SU-DHL-6 (cell line): ENCODE measurements at regions not wholly inside any gene's neighbourhood (a gene's known extent, or its start where the extent isn't known, plus 50 kb on each side); places are given as distances from the start of the nearest gene placed in this dataset.
"Not testable (repeated sequence)": the region's sequence is repeated elsewhere in the genome, so short reads cannot be mapped to it uniquely, and the experiment has no call there.

ENCODE experiments used
- H2AFZ ChIP-seq: fragments of 200-600 bp; sonication (generic); 2 replicates; pipeline ENCODE4 v1.6.1; 2014; ENCODE audit warnings: low read depth, mild to moderate bottlenecking, moderate library complexity, mixed read lengths, antibody characterized with exemption, low read length; ENCODE audit not compliant: severe bottlenecking
- H3F3A ChIP-seq: fragments of 200-600 bp; shearing (Covaris generic); 2 replicates; pipeline ENCODE4 v1.6.0; 2016; ENCODE audit warnings: antibody characterized with exemption, mild to moderate bottlenecking; ENCODE audit not compliant: insufficient read depth
- H3K27ac ChIP-seq: fragments of 200-600 bp; sonication (generic); 2 replicates; pipeline ENCODE4 v1.5.1; 2016; ENCODE audit warnings: low read depth, mild to moderate bottlenecking, low read length, moderate library complexity, mixed read lengths
- H3K27me3 ChIP-seq: fragments of 200-600 bp; sonication (generic), shearing (Covaris generic); 2 replicates; pipeline ENCODE4 v1.6.0; 2014; ENCODE audit warnings: mild to moderate bottlenecking, low read length
- H3K36me3 ChIP-seq: fragments of 200-600 bp; sonication (generic); 2 replicates; pipeline ENCODE4 v1.6.1; 2014; ENCODE audit warnings: mild to moderate bottlenecking, low read length, mixed read lengths
- H3K4me2 ChIP-seq: fragments of 300-600, 200-600 bp; shearing (Covaris generic), sonication (generic); 2 replicates; pipeline ENCODE4 v1.6.0; 2014; ENCODE audit warnings: low read length, low read depth, mild to moderate bottlenecking; ENCODE audit not compliant: poor library complexity, severe bottlenecking
- H3K4me3 ChIP-seq: fragments of 200-600 bp; sonication (generic); 2 replicates; pipeline ENCODE4 v1.5.1; 2014; ENCODE audit warnings: antibody characterized with exemption, low read length, mild to moderate bottlenecking, mixed read lengths; ENCODE audit not compliant: insufficient read depth, poor library complexity, severe bottlenecking
- H3K79me2 ChIP-seq: fragments of 200-600 bp; sonication (generic); 2 replicates; pipeline ENCODE4 v1.6.1; 2014; ENCODE audit warnings: mild to moderate bottlenecking, low read length, moderate library complexity; ENCODE audit not compliant: insufficient read depth
- H3K9ac ChIP-seq: fragments of 200-600 bp; sonication (generic); 2 replicates; pipeline ENCODE4 v1.7.0; 2014; ENCODE audit warnings: mild to moderate bottlenecking, low read length
- H3K9me2 ChIP-seq: fragments of 200-600 bp; sonication (generic); replicated peaks from 2 replicates; pipeline ENCODE4 v1.6.1; 2014; ENCODE audit warnings: low read length; ENCODE audit not compliant: insufficient read depth
- H3K9me3 ChIP-seq: fragments of 200-600 bp; sonication (generic); 2 replicates; pipeline ENCODE4 v1.6.1; 2014; ENCODE audit warnings: low read length, mixed read lengths; ENCODE audit not compliant: insufficient read depth
- H4K20me1 ChIP-seq: fragments of 200-600 bp; sonication (generic); 2 replicates; pipeline ENCODE4 v1.6.1; 2014; ENCODE audit warnings: low read depth, mild to moderate bottlenecking, antibody characterized with exemption, low read length, moderate library complexity, mixed read lengths
- EZH2phosphoT487 ChIP-seq: fragments of 200-600 bp; sonication (generic), shearing (Covaris generic); conservative IDR thresholded peaks from 2 replicates; pipeline ENCODE4 v1.6.1; 2018; ENCODE audit warnings: mild to moderate bottlenecking, antibody characterized with exemption, low read length, moderate library complexity, mixed read lengths
- TF ChIP-seq, protein P1 (sequence below): fragments of 200-600 bp; sonication (generic); IDR thresholded peaks from one replicate; pipeline ENCODE4 v1.5.1; 2017; ENCODE audit warnings: antibody characterized with exemption, mild to moderate bottlenecking, low read length, moderate library complexity; ENCODE audit not compliant: insufficient read depth, poor library complexity, severe bottlenecking

DNA sequence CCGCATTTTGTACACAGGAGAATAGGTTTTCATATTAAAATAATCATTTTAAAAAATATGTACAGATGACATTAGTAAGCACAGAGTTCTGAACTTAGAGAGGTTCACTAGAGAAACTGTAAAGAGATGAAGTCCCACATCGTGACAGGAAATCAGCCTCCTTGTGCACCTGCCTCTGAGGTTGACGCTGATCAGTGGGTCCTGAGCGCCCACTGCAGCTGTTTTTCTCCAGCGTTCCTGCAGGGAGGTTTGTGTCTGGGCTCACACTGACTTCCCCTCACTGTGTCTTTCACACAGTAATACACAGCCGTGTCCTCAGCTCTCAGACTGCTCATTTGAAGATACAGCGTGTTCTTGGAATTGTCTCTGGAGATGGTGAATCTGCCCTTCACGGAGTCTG is 561.5 kb downstream of the TMEM121 start:
- no peaks in the 10 kb centered on the region for H4K20me1 ChIP-seq
- H3K36me3 ChIP-seq, result no peaks in the 10 kb centered on the region
- H3K27ac ChIP-seq, result no peak overlapping the region
- TF ChIP-seq, protein P1, sequence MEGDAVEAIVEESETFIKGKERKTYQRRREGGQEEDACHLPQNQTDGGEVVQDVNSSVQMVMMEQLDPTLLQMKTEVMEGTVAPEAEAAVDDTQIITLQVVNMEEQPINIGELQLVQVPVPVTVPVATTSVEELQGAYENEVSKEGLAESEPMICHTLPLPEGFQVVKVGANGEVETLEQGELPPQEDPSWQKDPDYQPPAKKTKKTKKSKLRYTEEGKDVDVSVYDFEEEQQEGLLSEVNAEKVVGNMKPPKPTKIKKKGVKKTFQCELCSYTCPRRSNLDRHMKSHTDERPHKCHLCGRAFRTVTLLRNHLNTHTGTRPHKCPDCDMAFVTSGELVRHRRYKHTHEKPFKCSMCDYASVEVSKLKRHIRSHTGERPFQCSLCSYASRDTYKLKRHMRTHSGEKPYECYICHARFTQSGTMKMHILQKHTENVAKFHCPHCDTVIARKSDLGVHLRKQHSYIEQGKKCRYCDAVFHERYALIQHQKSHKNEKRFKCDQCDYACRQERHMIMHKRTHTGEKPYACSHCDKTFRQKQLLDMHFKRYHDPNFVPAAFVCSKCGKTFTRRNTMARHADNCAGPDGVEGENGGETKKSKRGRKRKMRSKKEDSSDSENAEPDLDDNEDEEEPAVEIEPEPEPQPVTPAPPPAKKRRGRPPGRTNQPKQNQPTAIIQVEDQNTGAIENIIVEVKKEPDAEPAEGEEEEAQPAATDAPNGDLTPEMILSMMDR, result no peak
- no peak for TF ChIP-seq EZH2phosphoT487
- H3K79me2 ChIP-seq, result no peaks in the 10 kb centered on the region
- H3K9me3 ChIP-seq, result no peaks in the 10 kb centered on the region
- no peak overlapping the region for H3K9ac ChIP-seq
- H3K27me3 ChIP-seq, result no peaks in the 10 kb centered on the region
- H3F3A ChIP-seq, result no peaks in the 10 kb centered on the region
- H3K4me3 ChIP-seq, result no peak overlapping the region
- H2AFZ ChIP-seq, result no peak overlapping the region
- no peaks in the 10 kb centered on the region for H3K9me2 ChIP-seq
- no peak overlapping the region for H3K4me2 ChIP-seq

DNA sequence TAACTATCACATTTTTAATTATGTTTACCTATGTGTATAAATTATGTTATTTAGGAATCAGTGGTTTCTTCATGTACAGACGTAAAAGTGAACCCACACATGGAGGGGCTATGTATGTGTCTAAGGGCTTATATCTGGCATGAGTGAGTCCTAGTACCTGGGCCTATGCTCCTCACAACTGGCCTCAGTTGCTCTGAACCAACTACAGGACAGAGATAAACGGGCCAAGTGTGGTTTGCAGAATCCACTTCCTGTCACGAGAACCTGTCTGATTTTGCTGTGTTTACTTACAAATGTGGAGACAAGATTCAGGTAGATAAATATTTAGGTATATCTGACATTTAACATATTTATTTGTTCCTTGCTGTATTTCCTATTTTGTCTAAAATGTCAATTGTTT is 562.5 kb downstream of the TMEM121 start:
- not testable (repeated sequence) for H3K27ac ChIP-seq, H3K9me2 ChIP-seq, H3K79me2 ChIP-seq, H3K9me3 ChIP-seq, H3K4me2 ChIP-seq, H3K4me3 ChIP-seq, H3K36me3 ChIP-seq, H2AFZ ChIP-seq, H3K27me3 ChIP-seq, H3K9ac ChIP-seq, H3F3A ChIP-seq, H4K20me1 ChIP-seq

DNA sequence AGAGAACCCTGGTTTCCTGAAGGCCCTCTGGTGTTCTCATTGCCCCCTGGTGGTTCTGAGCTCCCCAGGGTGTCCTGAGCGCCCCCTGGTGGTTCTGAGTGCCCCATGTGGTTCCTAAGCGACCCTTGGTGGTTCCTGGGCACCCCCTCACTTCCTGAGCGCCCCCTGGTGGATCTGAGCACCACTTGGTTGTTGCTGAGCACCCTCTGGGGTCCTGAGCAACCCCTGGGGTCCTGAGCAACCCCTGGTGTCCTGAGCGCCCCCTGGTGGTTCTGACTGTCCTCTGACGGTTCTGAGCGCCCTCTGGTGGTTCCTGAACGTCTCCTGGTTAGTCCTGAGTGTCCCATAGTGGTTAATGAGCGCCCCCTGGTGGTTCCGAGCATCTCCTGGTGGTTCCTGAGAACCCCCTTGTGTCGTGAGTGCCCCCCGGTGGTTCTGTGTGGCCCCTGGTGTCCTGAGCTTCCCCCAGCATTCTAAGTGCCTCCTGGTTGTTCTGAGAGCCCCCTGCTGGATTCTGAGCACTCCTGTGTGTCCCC is 568.3 kb downstream of the TMEM121 start:
- Histone ChIP-seq H3F3A (no peaks in the 10 kb centered on the region), H4K20me1 (no peaks in the 10 kb centered on the region), H3K4me2 (no peak overlapping the region), H3K36me3 (no peaks in the 10 kb centered on the region), H3K4me3 (no peak overlapping the region), H3K27me3 (no peaks in the 10 kb centered on the region), H3K9me2 (no peaks in the 10 kb centered on the region), H3K79me2 (no peaks in the 10 kb centered on the region), H3K27ac (no peak overlapping the region), H2AFZ (no peak overlapping the region), H3K9me3 (no peaks in the 10 kb centered on the region), H3K9ac (no peak overlapping the region)
- TF ChIP-seq, protein P1, result no peak
- no peak for TF ChIP-seq EZH2phosphoT487

DNA sequence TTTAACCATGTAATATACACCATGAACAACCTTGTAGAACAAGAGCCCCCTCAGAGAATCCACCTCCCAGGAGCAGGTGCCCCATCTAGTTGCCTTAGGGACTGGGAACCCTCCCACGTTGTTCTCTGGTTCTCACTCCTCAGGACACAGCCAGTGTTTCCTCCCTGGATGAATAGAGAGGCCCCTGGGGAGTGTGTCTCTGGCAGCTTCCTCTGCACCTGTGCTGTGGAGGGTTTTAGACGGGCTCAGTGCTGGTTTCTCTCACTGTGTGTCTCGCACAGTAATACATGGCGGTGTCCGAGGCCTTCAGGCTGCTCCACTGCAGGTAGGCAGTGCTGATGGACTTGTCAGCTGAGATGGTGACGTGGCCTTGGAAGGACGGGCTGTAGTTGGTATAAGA is 581.3 kb downstream of the TMEM121 start:
- Histone ChIP-seq H3K9ac (no peak overlapping the region), H3K4me3 (no peak overlapping the region), H3K9me2 (no peaks in the 10 kb centered on the region), H4K20me1 (no peaks in the 10 kb centered on the region), H3F3A (no peaks in the 10 kb centered on the region), H3K36me3 (no peaks in the 10 kb centered on the region), H3K27ac (no peak overlapping the region), H3K27me3 (no peaks in the 10 kb centered on the region), H3K4me2 (no peak overlapping the region), H3K9me3 (no peaks in the 10 kb centered on the region), H3K79me2 (no peaks in the 10 kb centered on the region), H2AFZ (no peak overlapping the region)
- TF ChIP-seq, protein P1, result no peak
- TF ChIP-seq EZH2phosphoT487, result no peak
